OCI-LY1 (cell line): ENCODE measurements at regions not wholly inside any gene's neighbourhood (a gene's known extent, or its start where the extent isn't known, plus 50 kb on each side); places are given as distances from the start of the nearest gene placed in this dataset.

Source experiments
- H2AFZ ChIP-seq: fragments of 200-600 bp; sonication (generic), shearing (Covaris generic); 2 replicates; pipeline ENCODE4 v1.6.0; 2014; ENCODE audit warnings: antibody characterized with exemption, mild to moderate bottlenecking, low read length
- H3F3A ChIP-seq: fragments of 200-600 bp; sonication (generic), shearing (Covaris generic); 2 replicates; pipeline ENCODE4 v1.6.0; 2014; ENCODE audit warnings: mild to moderate bottlenecking, antibody characterized with exemption, low read length, moderate library complexity; ENCODE audit not compliant: insufficient read depth
- H3K27ac ChIP-seq: fragments of 200-600 bp; sonication (generic); 2 replicates; pipeline ENCODE4 v1.5.1; 2014; ENCODE audit warnings: low read length, mixed run types, mild to moderate bottlenecking, low read depth; ENCODE audit not compliant: poor library complexity, severe bottlenecking
- H3K27me3 ChIP-seq: fragments of 200-600 bp; sonication (generic); 2 replicates; pipeline ENCODE4 v1.6.0; 2014; ENCODE audit warnings: antibody characterized with exemption, mild to moderate bottlenecking, low read length, moderate library complexity; ENCODE audit not compliant: insufficient read depth
- H3K36me3 ChIP-seq: fragments of 200-600 bp; sonication (generic); 2 replicates; pipeline ENCODE4 v1.6.1; 2014; ENCODE audit warnings: mild to moderate bottlenecking, antibody characterized with exemption, low read length, moderate library complexity, mixed read lengths; ENCODE audit not compliant: insufficient read depth
- H3K4me1 ChIP-seq: fragments of 200-600 bp; sonication (generic); 2 replicates; pipeline ENCODE4 v1.5.1; 2014; ENCODE audit warnings: mild to moderate bottlenecking, low read length, moderate library complexity; ENCODE audit not compliant: insufficient read depth, severe bottlenecking
- H3K4me2 ChIP-seq: fragments of 200-600 bp; sonication (generic), shearing (Covaris generic); 2 replicates; pipeline ENCODE4 v1.6.1; 2014; ENCODE audit warnings: low read length
- H3K4me3 ChIP-seq: fragments of 200-600 bp; sonication (generic); 2 replicates; pipeline ENCODE4 v1.5.1; 2014; ENCODE audit warnings: low read length, low read depth, mild to moderate bottlenecking, mixed read lengths; ENCODE audit not compliant: poor library complexity, severe bottlenecking
- H3K79me2 ChIP-seq: fragments of 200-600 bp; shearing (Covaris generic); 2 replicates; pipeline ENCODE4 v1.6.1; 2016; ENCODE audit warnings: mixed run types, low read length, mixed read lengths; ENCODE audit not compliant: insufficient read depth
- H3K9ac ChIP-seq: fragments of 200-600 bp; sonication (generic), shearing (Covaris generic); 2 replicates; pipeline ENCODE4 v1.6.1; 2014; ENCODE audit warnings: mild to moderate bottlenecking, low read length, mixed read lengths
- H3K9me2 ChIP-seq: fragments of 200-600 bp; sonication (generic), shearing (Covaris generic); 2 replicates; pipeline ENCODE4 v1.6.1; 2014; ENCODE audit warnings: low read depth, mild to moderate bottlenecking, low read length, mixed read lengths
- H3K9me3 ChIP-seq: fragments of 200-600 bp; shearing (Covaris generic); 2 replicates; pipeline ENCODE4 v1.6.1; 2014; ENCODE audit warnings: low read length, mixed read lengths
- H4K20me1 ChIP-seq: fragments of 200-600 bp; sonication (generic), shearing (Covaris generic); 2 replicates; pipeline ENCODE4 v1.6.0; 2016; ENCODE audit warnings: mild to moderate bottlenecking, low read length; ENCODE audit not compliant: insufficient read depth
- CTCF ChIP-seq: fragments of 200-600 bp; sonication (generic), shearing (Covaris generic); IDR thresholded peaks from 2 replicates; pipeline ENCODE4 v1.5.1; 2017; ENCODE audit warnings: mild to moderate bottlenecking, antibody characterized with exemption, low read length, moderate library complexity, mixed read lengths
- EZH2 ChIP-seq: fragments of 200-600 bp; sonication (generic), shearing (Covaris generic); IDR thresholded peaks from 2 replicates; pipeline ENCODE4 v1.8.0; 2017; ENCODE audit warnings: borderline replicate concordance, mixed run types, mild to moderate bottlenecking, antibody characterized with exemption, low read length, moderate library complexity, mixed read lengths

GRCh38 chr2:102925003-102925402 is 163.2 kb downstream of the TMEM182 start:
- Histone ChIP-seq H2AFZ (no peak overlapping the region), H3K36me3 (no peaks in the 10 kb centered on the region), H3K4me1 (no peaks in the 10 kb centered on the region), H3K9me2 (no peaks in the 10 kb centered on the region), H3K27me3 (no peaks in the 10 kb centered on the region), H3K4me3 (no peak overlapping the region), H3K27ac (no peak overlapping the region), H3K9me3 (no peaks in the 10 kb centered on the region), H3K9ac (no peak overlapping the region), H4K20me1 (no peaks in the 10 kb centered on the region), H3F3A (no peaks in the 10 kb centered on the region), H3K4me2 (no peak overlapping the region), H3K79me2 (no peaks in the 10 kb centered on the region)
- TF ChIP-seq CTCF: no peak
- no peak for TF ChIP-seq EZH2

- Histone ChIP-seq H3K27me3 (no peaks in the 10 kb centered on the region), H4K20me1 (no peaks in the 10 kb centered on the region), H3F3A (no peaks in the 10 kb centered on the region), H3K9me2 (no peaks in the 10 kb centered on the region), H3K9me3 (no peaks in the 10 kb centered on the region), H3K4me1 (no peaks in the 10 kb centered on the region), H3K4me2 (no peak overlapping the region), H3K79me2 (no peaks in the 10 kb centered on the region), H3K36me3 (no peaks in the 10 kb centered on the region), H3K9ac (no peak overlapping the region), H3K27ac (no peak overlapping the region), H3K4me3 (no peak overlapping the region), H2AFZ (no peak overlapping the region)
- TF ChIP-seq EZH2: no peak
- no peak for TF ChIP-seq CTCF
Observed at GRCh38 chr2:102927854-102928267, 166.0 kb downstream of the TMEM182 start.

GRCh38 chr2:102929721-102930120 is 167.9 kb downstream of the TMEM182 start:
- no peak overlapping the region for H3K4me2 ChIP-seq
- no peak overlapping the region for H3K9ac ChIP-seq
- no peak overlapping the region for H3K27ac ChIP-seq
- H3K4me3 ChIP-seq: no peak overlapping the region
- no peak for TF ChIP-seq EZH2
- H3K4me1 ChIP-seq: no peaks in the 10 kb centered on the region
- H3K79me2 ChIP-seq: no peaks in the 10 kb centered on the region
- H3K27me3 ChIP-seq: no peaks in the 10 kb centered on the region
- H4K20me1 ChIP-seq: no peaks in the 10 kb centered on the region
- no peaks in the 10 kb centered on the region for H3K36me3 ChIP-seq
- no peaks in the 10 kb centered on the region for H3F3A ChIP-seq
- H2AFZ ChIP-seq: no peak overlapping the region
- H3K9me3 ChIP-seq: no peaks in the 10 kb centered on the region
- H3K9me2 ChIP-seq: no peaks in the 10 kb centered on the region

GRCh38 chr2:102932501-102932900 is 170.7 kb downstream of the TMEM182 start:
- no peaks in the 10 kb centered on the region for H3K9me3 ChIP-seq
- no peak overlapping the region for H3K4me2 ChIP-seq
- no peaks in the 10 kb centered on the region for H4K20me1 ChIP-seq
- no peaks in the 10 kb centered on the region for H3K36me3 ChIP-seq
- H3K4me3 ChIP-seq: no peak overlapping the region
- no peaks in the 10 kb centered on the region for H3K27me3 ChIP-seq
- H3K27ac ChIP-seq: no peak overlapping the region
- no peaks in the 10 kb centered on the region for H3F3A ChIP-seq
- H3K79me2 ChIP-seq: no peaks in the 10 kb centered on the region
- H3K4me1 ChIP-seq: no peaks in the 10 kb centered on the region
- TF ChIP-seq CTCF (no peak), EZH2 (no peak)
- H3K9ac ChIP-seq: no peak overlapping the region
- no peaks in the 10 kb centered on the region for H3K9me2 ChIP-seq
- no peak overlapping the region for H2AFZ ChIP-seq
